ENCODE measurements at regions not wholly inside any gene's neighbourhood (a gene's known extent, or its start where the extent isn't known, plus 50 kb on each side); places are given as distances from the start of the nearest gene placed in this dataset.
"Not testable (repeated sequence)": the region's sequence is repeated elsewhere in the genome, so short reads cannot be mapped to it uniquely, and the experiment has no call there.

- in situ Hi-C loops (cut with HindIII; ENCODE audit: low sequenced_read_pairs) = no loop called here
These were observed 169.2 kb downstream of the SQOR start for GRCh38 chr15:45804028-45804427.

- in situ Hi-C loops (cut with HindIII; ENCODE audit: low sequenced_read_pairs) = no loop called here
These were observed 175.4 kb downstream of the SQOR start for GRCh38 chr15:45810201-45810600.

GRCh38 chr15:45812200-45812599 lies 177.4 kb downstream of the SQOR start:
- in situ Hi-C loops (cut with HindIII; ENCODE audit: low sequenced_read_pairs) = no loop called here

- in situ Hi-C loops (cut with HindIII; ENCODE audit: low sequenced_read_pairs) = not testable (repeated sequence)
These were observed 182.7 kb downstream of the SQOR start for GRCh38 chr15:45817578-45817977.

- in situ Hi-C loops (cut with HindIII; ENCODE audit: low sequenced_read_pairs) = no loop called here
These were observed 186.6 kb downstream of the SQOR start for GRCh38 chr15:45821390-45821789.

GRCh38 chr15:45822968-45823367 lies 188.1 kb downstream of the SQOR start:
- in situ Hi-C loops (cut with HindIII; ENCODE audit: low sequenced_read_pairs) = not testable (repeated sequence)

- in situ Hi-C loops (cut with HindIII; ENCODE audit: low sequenced_read_pairs) = no loop called here
These were observed 192.4 kb downstream of the SQOR start for GRCh38 chr15:45827275-45827674.

GRCh38 chr15:45827766-45828165 lies 192.9 kb downstream of the SQOR start:
- in situ Hi-C loops (cut with HindIII; ENCODE audit: low sequenced_read_pairs) = no loop called here

GRCh38 chr15:45829336-45830153 lies 194.7 kb downstream of the SQOR start:
- in situ Hi-C loops (cut with HindIII; ENCODE audit: low sequenced_read_pairs) = no loop called here

GRCh38 chr15:45831787-45832186 lies 197.0 kb downstream of the SQOR start:
- in situ Hi-C loops (cut with HindIII; ENCODE audit: low sequenced_read_pairs) = no loop called here

GRCh38 chr15:45834622-45835021 lies 199.8 kb downstream of the SQOR start:
- in situ Hi-C loops (cut with HindIII; ENCODE audit: low sequenced_read_pairs) = no loop called here

- in situ Hi-C loops (cut with HindIII; ENCODE audit: low sequenced_read_pairs) = no loop called here
These were observed 207.3 kb downstream of the SQOR start for GRCh38 chr15:45842151-45842550.

GRCh38 chr15:45847645-45848044 lies 212.8 kb downstream of the SQOR start:
- in situ Hi-C loops (cut with HindIII; ENCODE audit: low sequenced_read_pairs) = no loop called here

- in situ Hi-C loops (cut with HindIII; ENCODE audit: low sequenced_read_pairs) = no loop called here
These were observed 214.3 kb downstream of the SQOR start for GRCh38 chr15:45849136-45849535.

- in situ Hi-C loops (cut with HindIII; ENCODE audit: low sequenced_read_pairs) = no loop called here
These were observed 219.8 kb downstream of the SQOR start for GRCh38 chr15:45854455-45855202.

GRCh38 chr15:45855210-45855906 lies 220.5 kb downstream of the SQOR start:
- in situ Hi-C loops (cut with HindIII; ENCODE audit: low sequenced_read_pairs) = no loop called here

- in situ Hi-C loops (cut with HindIII; ENCODE audit: low sequenced_read_pairs) = no loop called here
These were observed 221.2 kb downstream of the SQOR start for GRCh38 chr15:45855907-45856579.

GRCh38 chr15:45857291-45857690 lies 222.5 kb downstream of the SQOR start:
- in situ Hi-C loops (cut with HindIII; ENCODE audit: low sequenced_read_pairs) = no loop called here

- in situ Hi-C loops (cut with HindIII; ENCODE audit: low sequenced_read_pairs) = no loop called here
These were observed 223.7 kb downstream of the SQOR start for GRCh38 chr15:45858491-45858890.

- in situ Hi-C loops (cut with HindIII; ENCODE audit: low sequenced_read_pairs) = no loop called here
These were observed 227.2 kb downstream of the SQOR start for GRCh38 chr15:45862034-45862433.
